GM23338 (cell line): ENCODE measurements at regions not wholly inside any gene's neighbourhood (a gene's known extent, or its start where the extent isn't known, plus 50 kb on each side); places are given as distances from the start of the nearest gene placed in this dataset.

Source experiments
- ATAC-seq: fragments of 200-7000 bp; cut with Tn5 transposase; 3 replicates; pipeline ENCODE4 v1.9.1; 2020
- DNase-seq: peaks from one replicate; pipeline ENCODE4 v3.0.0-alpha.2; 2015; ENCODE audit warnings: low spot score
- H2AFZ ChIP-seq: fragments of 200-600 bp; sonication (generic); 2 replicates; pipeline ENCODE4 v1.8.0; 2016; ENCODE audit warnings: antibody characterized with exemption, mild to moderate bottlenecking, moderate library complexity
- H3F3A ChIP-seq: fragments of 200-600 bp; sonication (generic); replicated peaks from 2 replicates; pipeline ENCODE4 v1.8.0; 2017; ENCODE audit warnings: antibody characterized with exemption, mixed run types, low read depth
- H3K27ac ChIP-seq: fragments of 200-600 bp; sonication (generic); 2 replicates; pipeline ENCODE4 v1.6.1; 2016; ENCODE audit warnings: low read depth
- H3K27me3 ChIP-seq: fragments of 200-600 bp; sonication (generic); 2 replicates; pipeline ENCODE4 v1.8.0; 2016; ENCODE audit warnings: mild to moderate bottlenecking, mixed run types, moderate library complexity; ENCODE audit not compliant: insufficient read depth
- H3K36me3 ChIP-seq: fragments of 200-600 bp; sonication (generic); 2 replicates; pipeline ENCODE4 v1.8.0; 2016; ENCODE audit warnings: mild to moderate bottlenecking; ENCODE audit not compliant: insufficient read depth
- H3K4me1 ChIP-seq: fragments of 200-600 bp; sonication (generic); 2 replicates; pipeline ENCODE4 v1.8.0; 2016; ENCODE audit warnings: mild to moderate bottlenecking, moderate library complexity; ENCODE audit not compliant: insufficient read depth
- H3K4me2 ChIP-seq: fragments of 200-600 bp; sonication (generic); 2 replicates; pipeline ENCODE4 v1.7.1; 2017; ENCODE audit warnings: mixed run types
- H3K4me3 ChIP-seq: fragments of 200-600 bp; sonication (generic); 2 replicates; pipeline ENCODE4 v1.6.1; 2016; ENCODE audit warnings: mixed run types
- H3K79me2 ChIP-seq: fragments of 200-600 bp; sonication (generic); replicated peaks from 2 replicates; pipeline ENCODE4 v1.8.0; 2017; ENCODE audit warnings: mild to moderate bottlenecking; ENCODE audit not compliant: insufficient read depth
- H3K9me2 ChIP-seq: fragments of 200-600 bp; sonication (generic); 2 replicates; pipeline ENCODE4 v1.8.0; 2017; ENCODE audit not compliant: insufficient read depth
- H4K20me1 ChIP-seq: fragments of 200-600 bp; sonication (generic); replicated peaks from 2 replicates; pipeline ENCODE4 v1.8.0; 2017; ENCODE audit warnings: mild to moderate bottlenecking; ENCODE audit not compliant: insufficient read depth
- H3K27ac Mint-ChIP-seq: 2 replicates; pipeline ENCODE4 v1.8.0; 2020; ENCODE audit warnings: inconsistent platforms, mild to moderate bottlenecking, moderate library complexity, mixed read lengths
- H3K27me3 Mint-ChIP-seq: 3 replicates; pipeline ENCODE4 v1.8.0; 2022; ENCODE audit warnings: low read depth, mild to moderate bottlenecking, moderate library complexity, mixed read lengths, inconsistent platforms; ENCODE audit not compliant: insufficient read depth, poor library complexity
- H3K36me3 Mint-ChIP-seq: 3 replicates; pipeline ENCODE4 v1.8.0; 2021; ENCODE audit warnings: low read depth, mild to moderate bottlenecking, inconsistent platforms, moderate library complexity, mixed read lengths
- H3K4me1 Mint-ChIP-seq: 3 replicates; pipeline ENCODE4 v1.8.0; 2020; ENCODE audit warnings: mild to moderate bottlenecking, inconsistent platforms, mixed read lengths
- H3K4me3 Mint-ChIP-seq: 3 replicates; pipeline ENCODE4 v1.8.0; 2021; ENCODE audit warnings: moderate library complexity, mild to moderate bottlenecking, inconsistent platforms, mixed read lengths
- H3K9me3 Mint-ChIP-seq: 3 replicates; pipeline ENCODE4 v1.8.0; 2020; ENCODE audit warnings: moderate library complexity, mild to moderate bottlenecking, inconsistent platforms, mixed read lengths
- EZH2 ChIP-seq: fragments of 200-600 bp; sonication (generic); IDR thresholded peaks from one replicate; pipeline ENCODE4 v1.8.0; 2017; ENCODE audit warnings: antibody characterized with exemption, mild to moderate bottlenecking, low read depth; ENCODE audit not compliant: unreplicated experiment
- EZH2phosphoT487 ChIP-seq: fragments of 200-600 bp; sonication (generic); IDR thresholded peaks from one replicate; pipeline ENCODE4 v1.8.1; 2018; ENCODE audit warnings: antibody characterized with exemption; ENCODE audit not compliant: unreplicated experiment
- JUNB ChIP-seq: IDR thresholded peaks from one replicate; pipeline ENCODE4 v1.6.1; 2016; ENCODE audit warnings: antibody characterized with exemption; ENCODE audit not compliant: unreplicated experiment
- NANOG ChIP-seq: IDR thresholded peaks from 2 replicates; pipeline ENCODE4 v1.6.1; 2016; ENCODE audit warnings: antibody characterized with exemption, borderline replicate concordance
- STAT1 ChIP-seq: IDR thresholded peaks from one replicate; pipeline ENCODE4 v1.6.1; 2016; ENCODE audit warnings: antibody characterized with exemption; ENCODE audit not compliant: unreplicated experiment
- ZNF114 ChIP-seq: fragments of 250-450 bp; sonication (Bioruptor Pico); IDR thresholded peaks from 2 replicates; pipeline ENCODE4 v1.5.0; 2020; ENCODE audit warnings: mild to moderate bottlenecking, moderate library complexity
- ZNF331 ChIP-seq: fragments of 250-450 bp; sonication (Bioruptor Pico); IDR thresholded peaks from 2 replicates; pipeline ENCODE4 v1.5.0; 2020; ENCODE audit warnings: low read depth, mild to moderate bottlenecking, moderate library complexity
- TF ChIP-seq, protein P1 (sequence below), 2 experiments: fragments of 200-600 bp in 1 of 2; sonication (generic) in 1 of 2; conservative IDR thresholded peaks; 2 replicates each; pipeline versions ENCODE4 v1.5.1 to v1.6.1; 2016 to 2017; ENCODE audit warnings: antibody characterized with exemption in 2 of 2, low read depth in 2 of 2, mild to moderate bottlenecking in 2 of 2, moderate library complexity in 1 of 2
- TF ChIP-seq, protein P2 (sequence below): IDR thresholded peaks from 2 replicates; pipeline ENCODE4 v1.6.1; 2016; ENCODE audit warnings: antibody characterized with exemption
- TF ChIP-seq, protein P3 (sequence below): fragments of 250-450 bp; sonication (Bioruptor Pico); IDR thresholded peaks from 2 replicates; pipeline ENCODE4 v1.5.0; 2020; ENCODE audit warnings: mild to moderate bottlenecking, moderate library complexity

DNA sequence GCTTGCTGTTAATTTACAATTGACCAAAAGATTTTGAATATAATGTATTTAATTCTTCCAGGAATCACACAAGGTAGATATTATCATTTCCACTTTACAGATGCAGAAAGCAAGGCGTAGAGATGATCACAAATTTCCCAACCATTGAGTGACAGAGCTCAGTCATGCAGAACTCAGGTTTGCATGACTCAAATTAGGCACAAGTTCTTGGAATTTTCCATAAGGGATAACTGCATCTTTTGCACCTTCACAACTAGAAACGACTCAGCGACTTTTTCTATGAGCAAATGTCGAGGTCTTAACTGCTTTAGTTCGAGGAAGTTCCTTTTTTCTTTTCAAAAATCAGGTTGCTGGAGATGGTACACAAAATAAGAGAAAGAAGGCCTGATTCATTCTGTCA is 265.5 kb upstream of the PAPPA start (continued):
- TF ChIP-seq, protein P1, sequence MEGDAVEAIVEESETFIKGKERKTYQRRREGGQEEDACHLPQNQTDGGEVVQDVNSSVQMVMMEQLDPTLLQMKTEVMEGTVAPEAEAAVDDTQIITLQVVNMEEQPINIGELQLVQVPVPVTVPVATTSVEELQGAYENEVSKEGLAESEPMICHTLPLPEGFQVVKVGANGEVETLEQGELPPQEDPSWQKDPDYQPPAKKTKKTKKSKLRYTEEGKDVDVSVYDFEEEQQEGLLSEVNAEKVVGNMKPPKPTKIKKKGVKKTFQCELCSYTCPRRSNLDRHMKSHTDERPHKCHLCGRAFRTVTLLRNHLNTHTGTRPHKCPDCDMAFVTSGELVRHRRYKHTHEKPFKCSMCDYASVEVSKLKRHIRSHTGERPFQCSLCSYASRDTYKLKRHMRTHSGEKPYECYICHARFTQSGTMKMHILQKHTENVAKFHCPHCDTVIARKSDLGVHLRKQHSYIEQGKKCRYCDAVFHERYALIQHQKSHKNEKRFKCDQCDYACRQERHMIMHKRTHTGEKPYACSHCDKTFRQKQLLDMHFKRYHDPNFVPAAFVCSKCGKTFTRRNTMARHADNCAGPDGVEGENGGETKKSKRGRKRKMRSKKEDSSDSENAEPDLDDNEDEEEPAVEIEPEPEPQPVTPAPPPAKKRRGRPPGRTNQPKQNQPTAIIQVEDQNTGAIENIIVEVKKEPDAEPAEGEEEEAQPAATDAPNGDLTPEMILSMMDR (conservative IDR thresholded peaks at IDR 0.05; ENCODE audit: low read depth in 2 of 2): no peak
- no peak for TF ChIP-seq NANOG
- no peak for TF ChIP-seq EZH2phosphoT487
- no peak for TF ChIP-seq STAT1
- no peak for TF ChIP-seq ZNF331 (CRISPR knock-in tag)
- no peak for TF ChIP-seq JUNB

DNA sequence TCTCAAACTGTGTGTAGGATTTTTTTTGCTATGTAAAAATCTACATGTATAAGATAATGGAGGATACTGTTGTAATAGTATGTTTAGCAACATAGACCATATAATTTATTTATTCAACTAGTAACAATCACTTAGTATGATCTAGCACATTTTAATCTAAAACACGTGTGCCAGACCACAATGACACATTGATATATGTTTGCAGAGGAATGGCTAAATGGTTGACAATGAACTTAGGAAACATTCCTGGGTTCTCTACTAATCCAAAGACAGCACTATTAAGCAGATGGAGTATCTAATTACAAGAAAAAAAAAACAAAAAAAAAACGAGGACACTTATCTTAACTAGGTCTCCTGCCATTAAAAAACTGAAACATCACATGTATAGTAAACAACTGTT is 261.7 kb upstream of the PAPPA start:
- Histone ChIP-seq H3K36me3 (no peaks in the 10 kb centered on the region), H3F3A (no peaks in the 10 kb centered on the region), H3K4me1 (peaks cover 4% of the 10 kb centered on the region; the same call in 1 of the 2 replicates), H3K27me3 (no peaks in the 10 kb centered on the region), H3K9me2 (no peaks in the 10 kb centered on the region), H2AFZ (no peak overlapping the region), H3K79me2 (no peaks in the 10 kb centered on the region), H3K4me3 (no peak overlapping the region), H3K27ac (no peak overlapping the region), H4K20me1 (no peaks in the 10 kb centered on the region), H3K4me2 (no peak overlapping the region)
- Mint-ChIP-seq H3K9me3 (no peaks in the 10 kb centered on the region), H3K4me3 (no peak overlapping the region), H3K27ac (no peak overlapping the region), H3K4me1 (peaks cover 4% of the 10 kb centered on the region; the same call in 2 of the 3 replicates), H3K27me3 (no peaks in the 10 kb centered on the region), H3K36me3 (no peaks in the 10 kb centered on the region)
- DNase-seq: no peak
- no peak for ATAC-seq
- TF ChIP-seq, protein P2, sequence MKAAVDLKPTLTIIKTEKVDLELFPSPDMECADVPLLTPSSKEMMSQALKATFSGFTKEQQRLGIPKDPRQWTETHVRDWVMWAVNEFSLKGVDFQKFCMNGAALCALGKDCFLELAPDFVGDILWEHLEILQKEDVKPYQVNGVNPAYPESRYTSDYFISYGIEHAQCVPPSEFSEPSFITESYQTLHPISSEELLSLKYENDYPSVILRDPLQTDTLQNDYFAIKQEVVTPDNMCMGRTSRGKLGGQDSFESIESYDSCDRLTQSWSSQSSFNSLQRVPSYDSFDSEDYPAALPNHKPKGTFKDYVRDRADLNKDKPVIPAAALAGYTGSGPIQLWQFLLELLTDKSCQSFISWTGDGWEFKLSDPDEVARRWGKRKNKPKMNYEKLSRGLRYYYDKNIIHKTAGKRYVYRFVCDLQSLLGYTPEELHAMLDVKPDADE: no peak
- TF ChIP-seq, protein P1 (conservative IDR thresholded peaks at IDR 0.05; ENCODE audit: low read depth in 2 of 2): no peak
- TF ChIP-seq NANOG (no peak), ZNF114 (CRISPR knock-in tag) (no peak), JUNB (no peak), EZH2 (no peak), STAT1 (no peak), ZNF331 (CRISPR knock-in tag) (no peak)
- TF ChIP-seq, protein P3, sequence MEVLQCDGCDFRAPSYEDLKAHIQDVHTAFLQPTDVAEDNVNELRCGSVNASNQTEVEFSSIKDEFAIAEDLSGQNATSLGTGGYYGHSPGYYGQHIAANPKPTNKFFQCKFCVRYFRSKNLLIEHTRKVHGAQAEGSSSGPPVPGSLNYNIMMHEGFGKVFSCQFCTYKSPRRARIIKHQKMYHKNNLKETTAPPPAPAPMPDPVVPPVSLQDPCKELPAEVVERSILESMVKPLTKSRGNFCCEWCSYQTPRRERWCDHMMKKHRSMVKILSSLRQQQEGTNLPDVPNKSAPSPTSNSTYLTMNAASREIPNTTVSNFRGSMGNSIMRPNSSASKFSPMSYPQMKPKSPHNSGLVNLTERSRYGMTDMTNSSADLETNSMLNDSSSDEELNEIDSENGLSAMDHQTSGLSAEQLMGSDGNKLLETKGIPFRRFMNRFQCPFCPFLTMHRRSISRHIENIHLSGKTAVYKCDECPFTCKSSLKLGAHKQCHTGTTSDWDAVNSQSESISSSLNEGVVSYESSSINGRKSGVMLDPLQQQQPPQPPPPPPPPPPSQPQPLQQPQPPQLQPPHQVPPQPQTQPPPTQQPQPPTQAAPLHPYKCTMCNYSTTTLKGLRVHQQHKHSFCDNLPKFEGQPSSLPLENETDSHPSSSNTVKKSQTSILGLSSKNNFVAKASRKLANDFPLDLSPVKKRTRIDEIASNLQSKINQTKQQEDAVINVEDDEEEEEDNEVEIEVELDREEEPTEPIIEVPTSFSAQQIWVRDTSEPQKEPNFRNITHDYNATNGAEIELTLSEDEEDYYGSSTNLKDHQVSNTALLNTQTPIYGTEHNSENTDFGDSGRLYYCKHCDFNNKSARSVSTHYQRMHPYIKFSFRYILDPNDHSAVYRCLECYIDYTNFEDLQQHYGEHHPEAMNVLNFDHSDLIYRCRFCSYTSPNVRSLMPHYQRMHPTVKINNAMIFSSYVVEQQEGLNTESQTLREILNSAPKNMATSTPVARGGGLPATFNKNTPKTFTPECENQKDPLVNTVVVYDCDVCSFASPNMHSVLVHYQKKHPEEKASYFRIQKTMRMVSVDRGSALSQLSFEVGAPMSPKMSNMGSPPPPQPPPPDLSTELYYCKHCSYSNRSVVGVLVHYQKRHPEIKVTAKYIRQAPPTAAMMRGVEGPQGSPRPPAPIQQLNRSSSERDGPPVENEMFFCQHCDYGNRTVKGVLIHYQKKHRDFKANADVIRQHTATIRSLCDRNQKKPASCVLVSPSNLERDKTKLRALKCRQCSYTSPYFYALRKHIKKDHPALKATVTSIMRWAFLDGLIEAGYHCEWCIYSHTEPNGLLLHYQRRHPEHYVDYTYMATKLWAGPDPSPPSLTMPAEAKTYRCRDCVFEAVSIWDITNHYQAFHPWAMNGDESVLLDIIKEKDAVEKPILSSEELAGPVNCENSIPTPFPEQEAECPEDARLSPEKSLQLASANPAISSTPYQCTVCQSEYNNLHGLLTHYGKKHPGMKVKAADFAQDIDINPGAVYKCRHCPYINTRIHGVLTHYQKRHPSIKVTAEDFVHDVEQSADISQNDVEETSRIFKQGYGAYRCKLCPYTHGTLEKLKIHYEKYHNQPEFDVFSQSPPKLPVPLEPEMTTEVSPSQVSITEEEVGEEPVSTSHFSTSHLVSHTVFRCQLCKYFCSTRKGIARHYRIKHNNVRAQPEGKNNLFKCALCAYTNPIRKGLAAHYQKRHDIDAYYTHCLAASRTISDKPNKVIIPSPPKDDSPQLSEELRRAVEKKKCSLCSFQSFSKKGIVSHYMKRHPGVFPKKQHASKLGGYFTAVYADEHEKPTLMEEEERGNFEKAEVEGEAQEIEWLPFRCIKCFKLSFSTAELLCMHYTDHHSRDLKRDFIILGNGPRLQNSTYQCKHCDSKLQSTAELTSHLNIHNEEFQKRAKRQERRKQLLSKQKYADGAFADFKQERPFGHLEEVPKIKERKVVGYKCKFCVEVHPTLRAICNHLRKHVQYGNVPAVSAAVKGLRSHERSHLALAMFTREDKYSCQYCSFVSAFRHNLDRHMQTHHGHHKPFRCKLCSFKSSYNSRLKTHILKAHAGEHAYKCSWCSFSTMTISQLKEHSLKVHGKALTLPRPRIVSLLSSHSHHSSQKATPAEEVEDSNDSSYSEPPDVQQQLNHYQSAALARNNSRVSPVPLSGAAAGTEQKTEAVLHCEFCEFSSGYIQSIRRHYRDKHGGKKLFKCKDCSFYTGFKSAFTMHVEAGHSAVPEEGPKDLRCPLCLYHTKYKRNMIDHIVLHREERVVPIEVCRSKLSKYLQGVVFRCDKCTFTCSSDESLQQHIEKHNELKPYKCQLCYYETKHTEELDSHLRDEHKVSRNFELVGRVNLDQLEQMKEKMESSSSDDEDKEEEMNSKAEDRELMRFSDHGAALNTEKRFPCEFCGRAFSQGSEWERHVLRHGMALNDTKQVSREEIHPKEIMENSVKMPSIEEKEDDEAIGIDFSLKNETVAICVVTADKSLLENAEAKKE: no peak
